Activated naive CD4-positive, alpha-beta T cell treated with anti-CD3 and anti-CD28 coated beads for 36 hours (primary cell): ENCODE measurements at regions not wholly inside any gene's neighbourhood (a gene's known extent, or its start where the extent isn't known, plus 50 kb on each side); places are given as distances from the start of the nearest gene placed in this dataset.

ENCODE experiments used
- CTCF ChIA-PET: fragments of 350-600 bp; sonication (Branson Sonifier 250); formaldehyde crosslinking; loops from one replicate; lab custom pipeline; 2021; ENCODE audit warnings: antibody characterized with exemption; lab: Charles Lee
- DNase-seq: peaks from one replicate; pipeline ENCODE4 v3.0.0-alpha.2; 2020
- H3K27ac Mint-ChIP-seq: one replicate; pipeline ENCODE4 v1.8.0; 2021; ENCODE audit warnings: mild to moderate bottlenecking, mixed read lengths
- H3K27me3 Mint-ChIP-seq: one replicate; pipeline ENCODE4 v1.8.0; 2021; ENCODE audit warnings: low read depth, mixed read lengths
- H3K36me3 Mint-ChIP-seq: one replicate; pipeline ENCODE4 v1.8.0; 2021; ENCODE audit warnings: low read depth, mixed read lengths
- H3K4me1 Mint-ChIP-seq: one replicate; pipeline ENCODE4 v1.8.0; 2021; ENCODE audit warnings: low read depth, mixed read lengths
- H3K4me3 Mint-ChIP-seq: one replicate; pipeline ENCODE4 v1.8.0; 2021; ENCODE audit warnings: mild to moderate bottlenecking, moderate library complexity, mixed read lengths
- H3K9me3 Mint-ChIP-seq: one replicate; pipeline ENCODE4 v1.8.0; 2021; ENCODE audit warnings: mixed read lengths
- intact Hi-C: fragments of 100-400 bp; cut with micrococcal nuclease; formaldehyde crosslinking; loops from one replicate; pipeline ENCODE4 v1.15.1; 2023

- Mint-ChIP-seq H3K4me1 (no peaks in the 10 kb centered on the region), H3K27ac (no peak overlapping the region), H3K36me3 (no peaks in the 10 kb centered on the region), H3K27me3 (peaks cover 12% of the 10 kb centered on the region), H3K4me3 (no peak overlapping the region), H3K9me3 (no peaks in the 10 kb centered on the region)
- intact Hi-C loops = no loop called here
- no peak for DNase-seq
- CTCF ChIA-PET = no interaction called here
Observed at GRCh38 chr10:118214776-118215175, 127.3 kb downstream of the FAM204A start.

GRCh38 chr10:118213436-118213835 lies 128.7 kb downstream of the FAM204A start:
- no peak for DNase-seq
- no peaks in the 10 kb centered on the region for H3K4me1 Mint-ChIP-seq
- H3K9me3 Mint-ChIP-seq = no peaks in the 10 kb centered on the region
- CTCF ChIA-PET = no interaction called here
- no peak overlapping the region for H3K4me3 Mint-ChIP-seq
- peaks cover 19% of the 10 kb centered on the region for H3K27me3 Mint-ChIP-seq
- no peak overlapping the region for H3K27ac Mint-ChIP-seq
- H3K36me3 Mint-ChIP-seq = no peaks in the 10 kb centered on the region
- intact Hi-C loops = no loop called here

- H3K27ac Mint-ChIP-seq = no peak overlapping the region
- intact Hi-C loops = no loop called here
- no peaks in the 10 kb centered on the region for H3K36me3 Mint-ChIP-seq
- H3K9me3 Mint-ChIP-seq = no peaks in the 10 kb centered on the region
- H3K27me3 Mint-ChIP-seq = peaks cover 22% of the 10 kb centered on the region
- CTCF ChIA-PET = no interaction called here
- H3K4me1 Mint-ChIP-seq = no peaks in the 10 kb centered on the region
- DNase-seq = no peak
- H3K4me3 Mint-ChIP-seq = no peak overlapping the region
Observed at GRCh38 chr10:118210276-118210675, 131.8 kb downstream of the FAM204A start.

GRCh38 chr10:118209215-118209614 lies 132.9 kb downstream of the FAM204A start:
- H3K36me3 Mint-ChIP-seq = no peaks in the 10 kb centered on the region
- intact Hi-C loops = no loop called here
- CTCF ChIA-PET = no interaction called here
- H3K4me3 Mint-ChIP-seq = no peak overlapping the region
- H3K4me1 Mint-ChIP-seq = no peaks in the 10 kb centered on the region
- H3K9me3 Mint-ChIP-seq = no peaks in the 10 kb centered on the region
- DNase-seq = no peak
- H3K27ac Mint-ChIP-seq = no peak overlapping the region
- peaks cover 30% of the 10 kb centered on the region for H3K27me3 Mint-ChIP-seq

GRCh38 chr10:118207470-118208007 lies 134.6 kb downstream of the FAM204A start:
- H3K4me3 Mint-ChIP-seq = no peak overlapping the region

GRCh38 chr10:118204292-118204943 lies 137.7 kb downstream of the FAM204A start:
- intact Hi-C loops = no loop called here
- no peaks in the 10 kb centered on the region for H3K9me3 Mint-ChIP-seq
- no peak overlapping the region for H3K4me3 Mint-ChIP-seq
- H3K4me1 Mint-ChIP-seq = no peaks in the 10 kb centered on the region
- H3K27ac Mint-ChIP-seq = no peak overlapping the region
- CTCF ChIA-PET = no interaction called here
- H3K27me3 Mint-ChIP-seq = peaks cover 37% of the 10 kb centered on the region
- DNase-seq = no peak
- H3K36me3 Mint-ChIP-seq = no peaks in the 10 kb centered on the region

More at GRCh38 chr10:118207470-118208007, 134.6 kb downstream of the FAM204A start:
- Mint-ChIP-seq H3K36me3 (no peaks in the 10 kb centered on the region), H3K27ac (no peak overlapping the region), H3K27me3 (peaks cover 30% of the 10 kb centered on the region), H3K9me3 (no peaks in the 10 kb centered on the region), H3K4me1 (no peaks in the 10 kb centered on the region)
- CTCF ChIA-PET = no interaction called here
- intact Hi-C loops = no loop called here
- DNase-seq = no peak

- Mint-ChIP-seq H3K36me3 (no peaks in the 10 kb centered on the region), H3K4me1 (no peaks in the 10 kb centered on the region), H3K27me3 (peaks cover 33% of the 10 kb centered on the region), H3K9me3 (no peaks in the 10 kb centered on the region), H3K27ac (no peak overlapping the region), H3K4me3 (no peak overlapping the region)
- intact Hi-C loops = no loop called here
- no peak for DNase-seq
- CTCF ChIA-PET = interaction anchor here (0.5 kb wide), 1 partner anchor 1342 kb away, joined by 3 read pairs; no protein-coding TSS in a partner anchor
Observed at GRCh38 chr10:118203461-118203860, 138.7 kb downstream of the FAM204A start.

GRCh38 chr10:118195729-118196128 lies 146.4 kb downstream of the FAM204A start:
- Mint-ChIP-seq H3K27ac (no peak overlapping the region), H3K9me3 (no peaks in the 10 kb centered on the region), H3K4me1 (no peaks in the 10 kb centered on the region), H3K4me3 (no peak overlapping the region), H3K27me3 (peaks cover 3% of the 10 kb centered on the region), H3K36me3 (no peaks in the 10 kb centered on the region)
- intact Hi-C loops = no loop called here
- CTCF ChIA-PET = no interaction called here
- DNase-seq = no peak

GRCh38 chr10:118193642-118194041 lies 146.9 kb upstream of the RAB11FIP2 start:
- Mint-ChIP-seq H3K9me3 (no peaks in the 10 kb centered on the region), H3K4me1 (no peaks in the 10 kb centered on the region), H3K4me3 (no peak overlapping the region), H3K36me3 (no peaks in the 10 kb centered on the region), H3K27ac (no peak overlapping the region), H3K27me3 (no peaks in the 10 kb centered on the region)
- intact Hi-C loops = no loop called here
- CTCF ChIA-PET = no interaction called here
- no peak for DNase-seq

- Mint-ChIP-seq H3K27me3 (peaks cover 15% of the 10 kb centered on the region), H3K4me1 (no peaks in the 10 kb centered on the region), H3K36me3 (no peaks in the 10 kb centered on the region), H3K9me3 (peaks cover 4% of the 10 kb centered on the region), H3K27ac (no peak overlapping the region), H3K4me3 (no peak overlapping the region)
- intact Hi-C loops = no loop called here
- CTCF ChIA-PET = no interaction called here
- no peak for DNase-seq
Observed at GRCh38 chr10:118181021-118181420, 134.3 kb upstream of the RAB11FIP2 start.

GRCh38 chr10:118175148-118175547 lies 128.4 kb upstream of the RAB11FIP2 start:
- no peak for DNase-seq
- Mint-ChIP-seq H3K4me3 (no peak overlapping the region), H3K9me3 (no peaks in the 10 kb centered on the region), H3K4me1 (no peaks in the 10 kb centered on the region), H3K27me3 (peaks cover 10% of the 10 kb centered on the region), H3K27ac (no peak overlapping the region), H3K36me3 (no peaks in the 10 kb centered on the region)
- CTCF ChIA-PET = no interaction called here
- intact Hi-C loops = no loop called here

GRCh38 chr10:118173296-118173695 lies 126.6 kb upstream of the RAB11FIP2 start:
- Mint-ChIP-seq H3K9me3 (no peaks in the 10 kb centered on the region), H3K36me3 (no peaks in the 10 kb centered on the region), H3K27ac (no peak overlapping the region), H3K4me1 (no peaks in the 10 kb centered on the region), H3K4me3 (no peak overlapping the region), H3K27me3 (peaks cover 20% of the 10 kb centered on the region)
- intact Hi-C loops = no loop called here
- DNase-seq = no peak
- CTCF ChIA-PET = no interaction called here

- Mint-ChIP-seq H3K4me3 (no peak overlapping the region), H3K27ac (no peak overlapping the region), H3K36me3 (no peaks in the 10 kb centered on the region), H3K27me3 (peaks cover 24% of the 10 kb centered on the region), H3K9me3 (no peaks in the 10 kb centered on the region), H3K4me1 (no peaks in the 10 kb centered on the region)
- DNase-seq = no peak
- CTCF ChIA-PET = no interaction called here
- intact Hi-C loops = no loop called here
Observed at GRCh38 chr10:118171861-118172260, 125.1 kb upstream of the RAB11FIP2 start.
